ENCODE measurements at regions not wholly inside any gene's neighbourhood (a gene's known extent, or its start where the extent isn't known, plus 50 kb on each side); places are given as distances from the start of the nearest gene placed in this dataset.

DNA sequence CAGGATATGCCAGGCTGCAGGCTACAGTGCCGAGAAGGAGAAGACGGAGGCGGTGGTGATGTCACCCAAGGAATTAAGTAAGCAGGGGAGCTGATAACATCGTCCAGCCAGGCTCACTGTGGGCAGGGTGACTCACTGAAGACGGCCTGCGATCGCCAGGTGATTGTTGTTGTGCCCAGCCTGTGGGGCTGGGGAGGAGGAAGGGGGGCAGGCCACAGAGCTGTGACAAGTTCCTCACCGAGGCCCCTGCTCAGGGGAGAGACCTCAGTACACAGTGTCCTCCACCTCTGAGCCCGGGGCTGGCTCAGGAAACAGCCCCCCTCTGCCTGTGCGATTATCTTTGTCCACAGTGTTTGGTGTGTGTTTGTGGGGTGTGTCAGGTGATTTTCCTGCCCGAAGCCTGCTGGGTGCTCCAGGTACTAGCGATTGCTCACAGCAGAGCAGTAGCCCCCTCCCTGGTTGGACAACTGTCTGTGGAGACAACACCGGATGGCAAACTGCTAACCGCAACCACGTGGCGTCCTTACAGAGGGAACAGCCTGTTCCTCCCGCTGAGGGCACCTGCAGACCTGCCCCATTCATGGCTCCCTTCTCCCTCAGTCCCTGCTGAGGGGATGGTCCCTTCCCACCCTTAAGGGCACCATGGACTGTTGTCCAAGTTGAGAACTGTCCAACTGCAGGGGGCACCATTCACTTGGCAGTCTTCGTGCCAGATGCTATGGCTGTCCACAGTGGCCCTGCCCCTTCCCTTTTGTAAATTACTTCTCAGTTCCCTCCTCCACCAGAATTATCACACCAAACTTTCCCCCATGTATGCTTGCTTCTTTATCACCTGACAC, 95.1 kb downstream of the ZFP36L2 start (continued):
- TF ChIP-seq IKZF1 (conservative IDR thresholded peaks at IDR 0.05) (peak; percentile 72; the same call in 1 of the 2 replicates), POLR2A (IDR thresholded peaks at IDR 0.05; ENCODE audit: low read depth, low read length) (no peak), NR2C2 (IDR thresholded peaks at IDR 0.05; ENCODE audit: borderline replicate concordance, control insufficient read depth, insufficient read length, low read depth) (no peak), BCL11A (IDR thresholded peaks at IDR 0.05; ENCODE audit: low read depth, low read length) (0 out of 2 replicates have a peak, but pooled peaks have one; percentile 13), MXI1 (IDR thresholded peaks at IDR 0.05; ENCODE audit: low read depth, low read length) (no peak), TCF12 (IDR thresholded peaks at IDR 0.05; ENCODE audit: low read depth, low read length) (no peak), PML (IDR thresholded peaks at IDR 0.05; ENCODE audit: low read length) (no peak), HCFC1 (IDR thresholded peaks at IDR 0.05; ENCODE audit: low read length) (no peak), SP1 (IDR thresholded peaks at IDR 0.05; ENCODE audit: low read depth, low read length) (peak; percentile 8), MYB (IDR thresholded peaks at IDR 0.05; ENCODE audit: borderline replicate concordance, low read depth, low read length) (no peak), YY1 (IDR thresholded peaks at IDR 0.05; ENCODE audit: low read depth, low read length) (peak; percentile 82), NBN (IDR thresholded peaks at IDR 0.05) (peak; percentile 78), CHD1 (IDR thresholded peaks at IDR 0.05; ENCODE audit: low read depth, low read length) (no peak), POU2F2 (IDR thresholded peaks at IDR 0.05; ENCODE audit: borderline replicate concordance, low read depth, low read length) (no peak), ASH2L (IDR thresholded peaks at IDR 0.05; ENCODE audit: borderline replicate concordance, low read depth) (no peak), SMARCA5 (IDR thresholded peaks at IDR 0.05) (peak; percentile 81; the same call in 1 of the 2 replicates)
- TF ChIP-seq, protein P1, sequence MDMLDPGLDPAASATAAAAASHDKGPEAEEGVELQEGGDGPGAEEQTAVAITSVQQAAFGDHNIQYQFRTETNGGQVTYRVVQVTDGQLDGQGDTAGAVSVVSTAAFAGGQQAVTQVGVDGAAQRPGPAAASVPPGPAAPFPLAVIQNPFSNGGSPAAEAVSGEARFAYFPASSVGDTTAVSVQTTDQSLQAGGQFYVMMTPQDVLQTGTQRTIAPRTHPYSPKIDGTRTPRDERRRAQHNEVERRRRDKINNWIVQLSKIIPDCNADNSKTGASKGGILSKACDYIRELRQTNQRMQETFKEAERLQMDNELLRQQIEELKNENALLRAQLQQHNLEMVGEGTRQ (IDR thresholded peaks at IDR 0.05; ENCODE audit: borderline replicate concordance, low read depth, low read length), result no peak; the same call in 1 of the 2 replicates
- TF ChIP-seq, protein P2, sequence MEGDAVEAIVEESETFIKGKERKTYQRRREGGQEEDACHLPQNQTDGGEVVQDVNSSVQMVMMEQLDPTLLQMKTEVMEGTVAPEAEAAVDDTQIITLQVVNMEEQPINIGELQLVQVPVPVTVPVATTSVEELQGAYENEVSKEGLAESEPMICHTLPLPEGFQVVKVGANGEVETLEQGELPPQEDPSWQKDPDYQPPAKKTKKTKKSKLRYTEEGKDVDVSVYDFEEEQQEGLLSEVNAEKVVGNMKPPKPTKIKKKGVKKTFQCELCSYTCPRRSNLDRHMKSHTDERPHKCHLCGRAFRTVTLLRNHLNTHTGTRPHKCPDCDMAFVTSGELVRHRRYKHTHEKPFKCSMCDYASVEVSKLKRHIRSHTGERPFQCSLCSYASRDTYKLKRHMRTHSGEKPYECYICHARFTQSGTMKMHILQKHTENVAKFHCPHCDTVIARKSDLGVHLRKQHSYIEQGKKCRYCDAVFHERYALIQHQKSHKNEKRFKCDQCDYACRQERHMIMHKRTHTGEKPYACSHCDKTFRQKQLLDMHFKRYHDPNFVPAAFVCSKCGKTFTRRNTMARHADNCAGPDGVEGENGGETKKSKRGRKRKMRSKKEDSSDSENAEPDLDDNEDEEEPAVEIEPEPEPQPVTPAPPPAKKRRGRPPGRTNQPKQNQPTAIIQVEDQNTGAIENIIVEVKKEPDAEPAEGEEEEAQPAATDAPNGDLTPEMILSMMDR (IDR thresholded peaks at IDR 0.05 in 2 of 3, conservative IDR thresholded peaks at IDR 0.05 in 1 of 3; ENCODE audit: control insufficient read depth in 2 of 3, extremely low read depth in 1 of 3, insufficient read depth in 1 of 3, low read depth in 3 of 3, low read length in 3 of 3), result peak; percentile 61 to 82 (median 62); a peak in 5 of 6 replicates
- TF ChIP-seq, protein P3, sequence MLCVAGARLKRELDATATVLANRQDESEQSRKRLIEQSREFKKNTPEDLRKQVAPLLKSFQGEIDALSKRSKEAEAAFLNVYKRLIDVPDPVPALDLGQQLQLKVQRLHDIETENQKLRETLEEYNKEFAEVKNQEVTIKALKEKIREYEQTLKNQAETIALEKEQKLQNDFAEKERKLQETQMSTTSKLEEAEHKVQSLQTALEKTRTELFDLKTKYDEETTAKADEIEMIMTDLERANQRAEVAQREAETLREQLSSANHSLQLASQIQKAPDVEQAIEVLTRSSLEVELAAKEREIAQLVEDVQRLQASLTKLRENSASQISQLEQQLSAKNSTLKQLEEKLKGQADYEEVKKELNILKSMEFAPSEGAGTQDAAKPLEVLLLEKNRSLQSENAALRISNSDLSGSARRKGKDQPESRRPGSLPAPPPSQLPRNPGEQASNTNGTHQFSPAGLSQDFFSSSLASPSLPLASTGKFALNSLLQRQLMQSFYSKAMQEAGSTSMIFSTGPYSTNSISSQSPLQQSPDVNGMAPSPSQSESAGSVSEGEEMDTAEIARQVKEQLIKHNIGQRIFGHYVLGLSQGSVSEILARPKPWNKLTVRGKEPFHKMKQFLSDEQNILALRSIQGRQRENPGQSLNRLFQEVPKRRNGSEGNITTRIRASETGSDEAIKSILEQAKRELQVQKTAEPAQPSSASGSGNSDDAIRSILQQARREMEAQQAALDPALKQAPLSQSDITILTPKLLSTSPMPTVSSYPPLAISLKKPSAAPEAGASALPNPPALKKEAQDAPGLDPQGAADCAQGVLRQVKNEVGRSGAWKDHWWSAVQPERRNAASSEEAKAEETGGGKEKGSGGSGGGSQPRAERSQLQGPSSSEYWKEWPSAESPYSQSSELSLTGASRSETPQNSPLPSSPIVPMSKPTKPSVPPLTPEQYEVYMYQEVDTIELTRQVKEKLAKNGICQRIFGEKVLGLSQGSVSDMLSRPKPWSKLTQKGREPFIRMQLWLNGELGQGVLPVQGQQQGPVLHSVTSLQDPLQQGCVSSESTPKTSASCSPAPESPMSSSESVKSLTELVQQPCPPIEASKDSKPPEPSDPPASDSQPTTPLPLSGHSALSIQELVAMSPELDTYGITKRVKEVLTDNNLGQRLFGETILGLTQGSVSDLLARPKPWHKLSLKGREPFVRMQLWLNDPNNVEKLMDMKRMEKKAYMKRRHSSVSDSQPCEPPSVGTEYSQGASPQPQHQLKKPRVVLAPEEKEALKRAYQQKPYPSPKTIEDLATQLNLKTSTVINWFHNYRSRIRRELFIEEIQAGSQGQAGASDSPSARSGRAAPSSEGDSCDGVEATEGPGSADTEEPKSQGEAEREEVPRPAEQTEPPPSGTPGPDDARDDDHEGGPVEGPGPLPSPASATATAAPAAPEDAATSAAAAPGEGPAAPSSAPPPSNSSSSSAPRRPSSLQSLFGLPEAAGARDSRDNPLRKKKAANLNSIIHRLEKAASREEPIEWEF (IDR thresholded peaks at IDR 0.05; ENCODE audit: insufficient replicate concordance, low read depth, low read length), result no peak
- TF ChIP-seq, protein P4, sequence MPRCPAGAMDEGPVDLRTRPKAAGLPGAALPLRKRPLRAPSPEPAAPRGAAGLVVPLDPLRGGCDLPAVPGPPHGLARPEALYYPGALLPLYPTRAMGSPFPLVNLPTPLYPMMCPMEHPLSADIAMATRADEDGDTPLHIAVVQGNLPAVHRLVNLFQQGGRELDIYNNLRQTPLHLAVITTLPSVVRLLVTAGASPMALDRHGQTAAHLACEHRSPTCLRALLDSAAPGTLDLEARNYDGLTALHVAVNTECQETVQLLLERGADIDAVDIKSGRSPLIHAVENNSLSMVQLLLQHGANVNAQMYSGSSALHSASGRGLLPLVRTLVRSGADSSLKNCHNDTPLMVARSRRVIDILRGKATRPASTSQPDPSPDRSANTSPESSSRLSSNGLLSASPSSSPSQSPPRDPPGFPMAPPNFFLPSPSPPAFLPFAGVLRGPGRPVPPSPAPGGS (IDR thresholded peaks at IDR 0.05; ENCODE audit: borderline replicate concordance, insufficient read depth, low read depth, low read length, poor library complexity, severe bottlenecking), result no peak
